ENCODE measurements at regions not wholly inside any gene's neighbourhood (a gene's known extent, or its start where the extent isn't known, plus 50 kb on each side); places are given as distances from the start of the nearest gene placed in this dataset.
"Not testable (repeated sequence)": the region's sequence is repeated elsewhere in the genome, so short reads cannot be mapped to it uniquely, and the experiment has no call there.

- no peaks in the 10 kb centered on the region for H3K36me3 ChIP-seq (ENCODE audit: control insufficient read depth, insufficient read depth, low read length)
- TF ChIP-seq, protein P1, sequence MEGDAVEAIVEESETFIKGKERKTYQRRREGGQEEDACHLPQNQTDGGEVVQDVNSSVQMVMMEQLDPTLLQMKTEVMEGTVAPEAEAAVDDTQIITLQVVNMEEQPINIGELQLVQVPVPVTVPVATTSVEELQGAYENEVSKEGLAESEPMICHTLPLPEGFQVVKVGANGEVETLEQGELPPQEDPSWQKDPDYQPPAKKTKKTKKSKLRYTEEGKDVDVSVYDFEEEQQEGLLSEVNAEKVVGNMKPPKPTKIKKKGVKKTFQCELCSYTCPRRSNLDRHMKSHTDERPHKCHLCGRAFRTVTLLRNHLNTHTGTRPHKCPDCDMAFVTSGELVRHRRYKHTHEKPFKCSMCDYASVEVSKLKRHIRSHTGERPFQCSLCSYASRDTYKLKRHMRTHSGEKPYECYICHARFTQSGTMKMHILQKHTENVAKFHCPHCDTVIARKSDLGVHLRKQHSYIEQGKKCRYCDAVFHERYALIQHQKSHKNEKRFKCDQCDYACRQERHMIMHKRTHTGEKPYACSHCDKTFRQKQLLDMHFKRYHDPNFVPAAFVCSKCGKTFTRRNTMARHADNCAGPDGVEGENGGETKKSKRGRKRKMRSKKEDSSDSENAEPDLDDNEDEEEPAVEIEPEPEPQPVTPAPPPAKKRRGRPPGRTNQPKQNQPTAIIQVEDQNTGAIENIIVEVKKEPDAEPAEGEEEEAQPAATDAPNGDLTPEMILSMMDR (IDR thresholded peaks at IDR 0.05; ENCODE audit: insufficient read depth, low read length, poor library complexity, severe bottlenecking): no peak
- DNase-seq (ENCODE audit: low read depth): no peak
- H3K27me3 ChIP-seq (ENCODE audit: control insufficient read depth, insufficient read depth, low read length): no peaks in the 10 kb centered on the region
- H3K4me3 ChIP-seq (ENCODE audit: low read depth, low read length): no peak overlapping the region
These were observed 713.5 kb downstream of the PDCD6IP start for GRCh38 chr3:34511891-34512290.

- H3K36me3 ChIP-seq (ENCODE audit: control insufficient read depth, insufficient read depth, low read length); H3K4me3 ChIP-seq (ENCODE audit: low read depth, low read length); DNase-seq (ENCODE audit: low read depth); H3K27me3 ChIP-seq (ENCODE audit: control insufficient read depth, insufficient read depth, low read length): not testable (repeated sequence)
These were observed 720.6 kb downstream of the PDCD6IP start for GRCh38 chr3:34519008-34519407.

DNA sequence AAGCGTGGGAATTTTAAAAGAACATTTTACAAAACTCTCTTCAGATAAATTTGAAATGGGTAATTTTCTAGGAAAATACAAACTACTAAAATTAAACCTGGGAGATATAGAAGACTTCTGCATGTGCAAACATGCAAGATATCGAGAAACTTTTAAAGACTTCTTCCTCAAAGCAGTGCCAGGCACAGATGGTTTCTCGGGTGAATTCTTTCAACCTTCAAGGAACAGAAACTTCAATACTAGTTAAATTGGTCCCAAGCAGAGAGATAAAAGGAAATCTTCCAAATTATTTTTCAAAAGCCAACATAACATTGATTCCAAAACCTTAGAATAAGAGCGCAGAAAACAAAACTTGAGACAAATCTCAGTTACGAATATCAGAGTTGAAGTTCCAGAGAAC is 732.7 kb downstream of the PDCD6IP start:
- no peak overlapping the region for H3K4me3 ChIP-seq (ENCODE audit: low read depth, low read length)
- no peaks in the 10 kb centered on the region for H3K36me3 ChIP-seq (ENCODE audit: control insufficient read depth, insufficient read depth, low read length)
- DNase-seq (ENCODE audit: low read depth): no peak
- no peaks in the 10 kb centered on the region for H3K27me3 ChIP-seq (ENCODE audit: control insufficient read depth, insufficient read depth, low read length)
- TF ChIP-seq, protein P1 (IDR thresholded peaks at IDR 0.05; ENCODE audit: insufficient read depth, low read length, poor library complexity, severe bottlenecking): no peak

DNA sequence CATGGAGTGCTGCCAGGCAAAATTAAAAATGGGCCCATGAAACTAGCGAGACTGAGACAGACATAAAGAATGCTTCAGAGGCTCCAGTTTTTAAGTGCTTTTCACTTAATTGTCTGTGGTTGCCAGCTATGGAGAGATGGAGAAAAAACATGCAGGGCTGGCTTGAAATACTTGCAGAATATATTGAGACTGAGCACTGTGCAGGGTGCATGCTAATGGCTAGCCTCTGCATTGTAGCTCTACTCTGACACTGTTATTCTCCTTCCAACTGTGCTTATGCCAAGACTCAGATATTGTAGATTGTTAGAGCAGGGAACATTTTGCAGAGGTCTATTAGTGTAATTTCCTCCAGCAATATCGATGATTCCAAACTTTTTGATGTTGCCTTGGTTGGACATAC is 735.0 kb downstream of the PDCD6IP start:
- no peaks in the 10 kb centered on the region for H3K27me3 ChIP-seq (ENCODE audit: control insufficient read depth, insufficient read depth, low read length)
- no peaks in the 10 kb centered on the region for H3K36me3 ChIP-seq (ENCODE audit: control insufficient read depth, insufficient read depth, low read length)
- no peak overlapping the region for H3K4me3 ChIP-seq (ENCODE audit: low read depth, low read length)
- TF ChIP-seq, protein P1 (IDR thresholded peaks at IDR 0.05; ENCODE audit: insufficient read depth, low read length, poor library complexity, severe bottlenecking): no peak
- no peak for DNase-seq (ENCODE audit: low read depth)

DNA sequence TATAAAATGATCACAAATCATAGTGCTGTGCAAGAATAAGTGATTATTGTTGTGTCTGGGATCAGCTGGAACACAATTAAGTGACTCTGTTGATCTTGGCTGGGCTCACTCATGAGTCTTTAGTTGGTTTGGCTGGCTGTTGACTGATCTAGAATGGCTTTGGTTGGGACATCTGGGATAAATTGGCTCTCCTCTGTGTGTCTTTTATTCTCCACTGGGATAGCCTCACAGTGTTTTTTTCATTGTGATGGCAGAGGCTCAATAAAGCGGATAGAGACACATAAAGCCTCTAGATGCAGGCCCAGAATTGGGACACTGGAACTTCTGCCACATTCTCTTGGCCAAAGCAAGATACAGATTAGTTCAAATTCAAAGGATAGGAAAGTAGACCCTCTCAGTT is 735.6 kb downstream of the PDCD6IP start:
- TF ChIP-seq, protein P1 (IDR thresholded peaks at IDR 0.05; ENCODE audit: insufficient read depth, low read length, poor library complexity, severe bottlenecking): no peak
- Histone ChIP-seq H3K36me3 (ENCODE audit: control insufficient read depth, insufficient read depth, low read length) (no peaks in the 10 kb centered on the region), H3K4me3 (ENCODE audit: low read depth, low read length) (no peak overlapping the region), H3K27me3 (ENCODE audit: control insufficient read depth, insufficient read depth, low read length) (no peaks in the 10 kb centered on the region)
- DNase-seq (ENCODE audit: low read depth): no peak

GRCh38 chr3:34544136-34544535 is 745.7 kb downstream of the PDCD6IP start:
- Histone ChIP-seq H3K4me3 (ENCODE audit: low read depth, low read length) (no peak overlapping the region), H3K36me3 (ENCODE audit: control insufficient read depth, insufficient read depth, low read length) (no peaks in the 10 kb centered on the region), H3K27me3 (ENCODE audit: control insufficient read depth, insufficient read depth, low read length) (no peaks in the 10 kb centered on the region)
- TF ChIP-seq, protein P1 (IDR thresholded peaks at IDR 0.05; ENCODE audit: insufficient read depth, low read length, poor library complexity, severe bottlenecking): no peak
- no peak for DNase-seq (ENCODE audit: low read depth)
